ENCODE measurements at regions not wholly inside any gene's neighbourhood (a gene's known extent, or its start where the extent isn't known, plus 50 kb on each side); places are given as distances from the start of the nearest gene placed in this dataset.

DNA sequence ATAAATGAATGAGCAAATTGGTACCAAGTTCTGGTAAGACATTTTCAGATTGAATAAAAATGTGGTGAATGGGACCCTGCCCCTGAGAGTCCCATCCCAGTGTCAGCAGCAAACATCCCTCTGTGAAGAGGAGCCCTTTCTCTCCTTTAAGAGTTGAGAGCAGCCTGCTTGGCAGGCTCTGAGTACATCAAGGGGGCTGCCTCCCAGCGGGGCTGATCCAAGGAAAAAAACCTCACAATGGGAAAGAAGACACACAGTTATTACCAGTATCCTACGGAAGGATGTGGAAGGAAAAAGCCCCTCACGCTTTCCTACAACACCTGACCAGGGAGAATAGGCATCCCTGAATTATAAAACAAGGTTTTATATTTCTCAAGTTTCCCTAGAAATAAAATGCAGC lies 293.8 kb upstream of the B3GAT1 start:
- H3K27ac ChIP-seq (ENCODE audit: low read depth, low read length) = no peak overlapping the region
- POLR2A ChIA-PET (ENCODE audit: partially characterized antibody) = no interaction called here
- 81% methylated on average over 3 of the region's 3 CpGs; no CpG with 5 or more reads in 1 of the 2 experiments for WGBS, 2 experiments (ENCODE audit: extremely low coverage in 1 of 2, insufficient coverage in 1 of 2, insufficient read length in 1 of 2, insufficient replicate concordance in 2 of 2, low coverage in 1 of 2, low lambda C conversion rate in 2 of 2, missing lambda C conversion rate in 1 of 2)
- no peak overlapping the region for H2AFZ ChIP-seq (ENCODE audit: low read length)
- no peak overlapping the region for H2BK5ac ChIP-seq (ENCODE audit: low read depth, low read length)
- no peak overlapping the region for H3K56ac ChIP-seq (replicated peaks; ENCODE audit: insufficient read length, low read depth, low read length)
- no peaks in the 10 kb centered on the region for H3K9me3 ChIP-seq (ENCODE audit: insufficient read depth in 2 of 2, low read depth in 1 of 2, low read length in 1 of 2)
- no peaks in the 10 kb centered on the region for H3K79me2 ChIP-seq (ENCODE audit: control insufficient read depth in 1 of 2, insufficient read depth in 2 of 2, low read length in 2 of 2)
- H3K18ac ChIP-seq (ENCODE audit: extremely low read depth, low read length) = no peak overlapping the region
- no peak overlapping the region for H3K4me3 ChIP-seq (ENCODE audit: extremely low read depth in 1 of 4, insufficient read depth in 2 of 4, low read depth in 3 of 4, low read length in 4 of 4)
- no peak overlapping the region for H4K91ac ChIP-seq (replicated peaks; ENCODE audit: insufficient read length, low read length)
- H3K79me1 ChIP-seq (ENCODE audit: low read depth, low read length) = no peaks in the 10 kb centered on the region
- DNase-seq (ENCODE audit: low read depth in 1 of 2, low spot score in 2 of 2) = no peak
- peaks cover 0 to 1% (median 0%) of the 10 kb centered on the region in 4 experiments; a peak in 1 of 7 replicates for H3K27me3 ChIP-seq (replicated peaks in 1 of 4; ENCODE audit: control insufficient read depth in 3 of 4, extremely low read depth in 1 of 4, insufficient read depth in 3 of 4, low read length in 3 of 4)
- FAIRE-seq = no peak
- no peaks in the 10 kb centered on the region for H4K20me1 ChIP-seq (replicated peaks in 1 of 2; ENCODE audit: control insufficient read depth in 1 of 2, insufficient read depth in 2 of 2, low read length in 2 of 2)
- H3K14ac ChIP-seq (ENCODE audit: insufficient read length) = no peak overlapping the region
- no peak overlapping the region for H2BK12ac ChIP-seq (ENCODE audit: low read depth, low read length)
- no peak overlapping the region for H2BK15ac ChIP-seq (ENCODE audit: low read length)
- H3K4ac ChIP-seq (replicated peaks; ENCODE audit: insufficient read length, low read depth, low read length) = no peak overlapping the region
- H4K5ac ChIP-seq (ENCODE audit: insufficient read length, low read depth, low read length) = no peak overlapping the region
- H3K9ac ChIP-seq (replicated peaks in 1 of 4; ENCODE audit: extremely low read depth in 1 of 4, low read depth in 3 of 4, low read length in 3 of 4) = no peak overlapping the region
- no peak overlapping the region for H3K4me2 ChIP-seq (ENCODE audit: insufficient read depth in 1 of 2, low read depth in 2 of 2, low read length in 2 of 2)
- H2BK120ac ChIP-seq (replicated peaks; ENCODE audit: low read depth, low read length) = no peak overlapping the region
- H3K23ac ChIP-seq (ENCODE audit: insufficient read length) = no peak overlapping the region
- no peaks in the 10 kb centered on the region for H3K23me2 ChIP-seq (ENCODE audit: low read depth, low read length)
- CTCF ChIA-PET (ENCODE audit: partially characterized antibody) = interaction anchor here (1.1 to 1.3 kb wide), 2 partner anchors 23 to 96 kb away, joined by 3 to 5 read pairs; no protein-coding TSS in a partner anchor
- no peak overlapping the region for H2AK5ac ChIP-seq (ENCODE audit: low read depth, low read length)
- H4K8ac ChIP-seq (ENCODE audit: extremely low read depth, insufficient read depth, low read length) = no peak overlapping the region
- H3K4me1 ChIP-seq (replicated peaks in 1 of 4; ENCODE audit: control insufficient read depth in 3 of 4, insufficient read depth in 4 of 4, low read length in 3 of 4) = no peaks in the 10 kb centered on the region
- no peak for TF ChIP-seq SIX5 (IDR thresholded peaks at IDR 0.05; ENCODE audit: low read depth, low read length)
- TF ChIP-seq EZH2 (IDR thresholded peaks at IDR 0.05; ENCODE audit: low read depth, low read length, severe bottlenecking) = no peak
- no peak for TF ChIP-seq KDM1A (IDR thresholded peaks at IDR 0.05; ENCODE audit: borderline replicate concordance, low read length)
- TF ChIP-seq YY1 (IDR thresholded peaks at IDR 0.05; ENCODE audit: low read depth, low read length) = no peak
- TF ChIP-seq CREB1 (IDR thresholded peaks at IDR 0.05) = no peak
- TF ChIP-seq FOSL1 (IDR thresholded peaks at IDR 0.05; ENCODE audit: insufficient read depth, low read depth, low read length) = no peak
- TF ChIP-seq TEAD4 (IDR thresholded peaks at IDR 0.05; ENCODE audit: low read depth, low read length) = no peak
- TF ChIP-seq POLR2A (IDR thresholded peaks at IDR 0.05; ENCODE audit: control extremely low read depth in 1 of 2, low read depth in 2 of 2, low read length in 2 of 2) = no peak
- TF ChIP-seq PHF8 (conservative IDR thresholded peaks at IDR 0.05; ENCODE audit: low read depth, low read length) = no peak
- no peak for TF ChIP-seq CBX8 (IDR thresholded peaks at IDR 0.05; ENCODE audit: borderline replicate concordance, low read depth, low read length)
- no peak overlapping the region for H2BK20ac ChIP-seq (ENCODE audit: low read length)
- no peaks in the 10 kb centered on the region for H3K36me3 ChIP-seq (ENCODE audit: control insufficient read depth in 2 of 4, insufficient read depth in 4 of 4, low read length in 3 of 4)
